Adrenal gland (tissue), 5 donors: ENCODE measurements at regions not wholly inside any gene's neighbourhood (a gene's known extent, or its start where the extent isn't known, plus 50 kb on each side); places are given as distances from the start of the nearest gene placed in this dataset.

ENCODE experiments used
- CTCF ChIP-seq, 6 experiments: fragments of 450-650 bp in 4 of 6; fragments of 200-600 bp in 2 of 6; sonication (generic) in 1 of 6; IDR thresholded peaks; 1 replicate in 5 of 6; 2 replicates in 1 of 6; pipeline versions ENCODE4 v1.5.1 to v1.8.0; 2016 to 2021; ENCODE audit warnings: antibody characterized with exemption in 6 of 6, mild to moderate bottlenecking in 2 of 6, moderate library complexity in 1 of 6
- POLR2A ChIP-seq, 2 donors: fragments of 450-650 bp; IDR thresholded peaks; one replicate each; pipeline ENCODE4 v1.6.1; 2017; ENCODE audit warnings: antibody characterized with exemption in 2 of 2, mild to moderate bottlenecking in 2 of 2, moderate library complexity in 1 of 2
- donor health status: DM: no; HTN: no; CAD: no.

- TF ChIP-seq POLR2A (IDR thresholded peaks at IDR 0.05), result no peak
- no peak for TF ChIP-seq CTCF (IDR thresholded peaks at IDR 0.05)
These were observed 92.2 kb upstream of the ADAMTS19 start for GRCh38 chr5:129367883-129368282.
